HEK293T (cell line): ENCODE measurements at regions not wholly inside any gene's neighbourhood (a gene's known extent, or its start where the extent isn't known, plus 50 kb on each side); places are given as distances from the start of the nearest gene placed in this dataset.

ENCODE experiments used
- CTCF ChIA-PET: fragments of 350-600 bp; formaldehyde crosslinking; extraction: SDS; loops from one replicate; lab custom pipeline; 2021; ENCODE audit warnings: antibody characterized with exemption, inconsistent platforms; lab: Yijun Ruan, JAX
- POLR2A ChIA-PET: fragments of 350-600 bp; formaldehyde crosslinking; extraction: SDS; loops from one replicate; lab custom pipeline; 2020; ENCODE audit warnings: antibody characterized with exemption, inconsistent platforms; lab: Yijun Ruan, JAX
- DNase-seq: peaks from one replicate; pipeline ENCODE4 v3.0.0; 2012; ENCODE audit warnings: mixed read lengths; ENCODE audit errors: extremely low spot score
- ARNT ChIP-seq: fragments of 450-650 bp; IDR thresholded peaks from 2 replicates; pipeline ENCODE4 v1.6.1; 2017; ENCODE audit warnings: mild to moderate bottlenecking
- BHLHE40 ChIP-seq: fragments of 450-650 bp; IDR thresholded peaks from 2 replicates; pipeline ENCODE4 v1.6.1; 2016; ENCODE audit warnings: mild to moderate bottlenecking, moderate library complexity, borderline replicate concordance
- CTBP1 ChIP-seq: fragments of 450-650 bp; IDR thresholded peaks from 2 replicates; pipeline ENCODE4 v1.6.1; 2016; ENCODE audit warnings: borderline replicate concordance
- ELF4 ChIP-seq: fragments of 450-650 bp; IDR thresholded peaks from 2 replicates; pipeline ENCODE4 v1.6.1; 2017; ENCODE audit warnings: antibody characterized with exemption
- FOXA1 ChIP-seq: fragments of 450-650 bp; IDR thresholded peaks from 2 replicates; pipeline ENCODE4 v1.6.1; 2016; ENCODE audit warnings: mild to moderate bottlenecking
- FOXK2 ChIP-seq: fragments of 450-650 bp; IDR thresholded peaks from 2 replicates; pipeline ENCODE4 v1.6.1; 2016; ENCODE audit warnings: mild to moderate bottlenecking
- FOXM1 ChIP-seq: fragments of 450-650 bp; IDR thresholded peaks from 2 replicates; pipeline ENCODE4 v1.6.1; 2017; ENCODE audit warnings: mild to moderate bottlenecking, borderline replicate concordance
- HDGF ChIP-seq: fragments of 450-650 bp; IDR thresholded peaks from 2 replicates; pipeline ENCODE4 v1.6.1; 2017; ENCODE audit warnings: antibody characterized with exemption, borderline replicate concordance
- L3MBTL2 ChIP-seq: fragments of 450-650 bp; conservative IDR thresholded peaks from 2 replicates; pipeline ENCODE4 v1.6.1; 2016; ENCODE audit warnings: mild to moderate bottlenecking
- LEF1 ChIP-seq: fragments of 450-650 bp; IDR thresholded peaks from 2 replicates; pipeline ENCODE4 v1.6.1; 2017; ENCODE audit warnings: mild to moderate bottlenecking, borderline replicate concordance
- NFRKB ChIP-seq: fragments of 450-650 bp; IDR thresholded peaks from 2 replicates; pipeline ENCODE4 v1.6.1; 2016; ENCODE audit warnings: mild to moderate bottlenecking, moderate library complexity
- PKNOX1 ChIP-seq: fragments of 450-650 bp; IDR thresholded peaks from 2 replicates; pipeline ENCODE4 v1.6.1; 2016
- SP1 ChIP-seq: fragments of 450-650 bp; IDR thresholded peaks from 2 replicates; pipeline ENCODE4 v1.6.1; 2017
- SUZ12 ChIP-seq: fragments of 450-650 bp; IDR thresholded peaks from 2 replicates; pipeline ENCODE4 v1.6.1; 2016; ENCODE audit warnings: mild to moderate bottlenecking
- TARDBP ChIP-seq: fragments of 450-650 bp; IDR thresholded peaks from 2 replicates; pipeline ENCODE4 v1.6.1; 2016
- ZNF384 ChIP-seq: fragments of 450-650 bp; IDR thresholded peaks from 2 replicates; pipeline ENCODE4 v1.6.1; 2016

- DNase-seq, result no peak
- ChIA-PET CTCF (no interaction called here), POLR2A (no interaction called here)
- TF ChIP-seq TARDBP (no peak), BHLHE40 (no peak), PKNOX1 (no peak), LEF1 (no peak), SP1 (no peak), NFRKB (no peak), ZNF384 (no peak), SUZ12 (no peak)
Measured at GRCh38 chr15:99845009-99845408, 111.8 kb upstream of the LYSMD4 start.

GRCh38 chr15:99844150-99844549 lies 110.9 kb upstream of the LYSMD4 start:
- TF ChIP-seq FOXM1 (no peak), ARNT (no peak), HDGF (no peak), ELF4 (no peak), TARDBP (no peak), FOXA1 (no peak), CTBP1 (no peak), PKNOX1 (no peak), ZNF384 (no peak), SP1 (no peak), SUZ12 (no peak), BHLHE40 (no peak), L3MBTL2 (no peak)
- ChIA-PET POLR2A (no interaction called here), CTCF (no interaction called here)
- DNase-seq, result no peak

- DNase-seq, result no peak
- TF ChIP-seq HDGF (no peak), FOXK2 (no peak), SP1 (no peak), SUZ12 (no peak), ARNT (no peak), NFRKB (no peak), LEF1 (no peak), FOXA1 (no peak), BHLHE40 (no peak), TARDBP (no peak), CTBP1 (no peak), FOXM1 (no peak), L3MBTL2 (no peak), ZNF384 (no peak), ELF4 (no peak), PKNOX1 (no peak)
- ChIA-PET POLR2A (no interaction called here), CTCF (no interaction called here)
Measured at GRCh38 chr15:99842071-99842470, 108.8 kb upstream of the LYSMD4 start.

GRCh38 chr15:99826157-99826780 lies 93.0 kb upstream of the LYSMD4 start:
- DNase-seq, result no peak
- CTCF ChIA-PET, result interaction anchor here (1.1 kb wide), 1 partner anchor 31 kb away, joined by 3 read pairs; no protein-coding TSS in a partner anchor
- POLR2A ChIA-PET, result no interaction called here
- TF ChIP-seq TARDBP (no peak), FOXM1 (no peak)

- ChIA-PET CTCF (no interaction called here), POLR2A (interaction anchor here (0.6 kb wide), 1 partner anchor 173 kb away, joined by 3 read pairs; no protein-coding TSS in a partner anchor)
- DNase-seq, result no peak
- TF ChIP-seq LEF1 (no peak), PKNOX1 (no peak), SP1 (no peak), BHLHE40 (no peak), SUZ12 (no peak), ELF4 (no peak), NFRKB (no peak), L3MBTL2 (no peak), ZNF384 (no peak), FOXA1 (no peak), FOXM1 (no peak), TARDBP (no peak), FOXK2 (no peak), CTBP1 (no peak), ARNT (no peak), HDGF (no peak)
Measured at GRCh38 chr15:99823346-99823745, 90.1 kb upstream of the LYSMD4 start.
